ENCODE measurements at regions not wholly inside any gene's neighbourhood (a gene's known extent, or its start where the extent isn't known, plus 50 kb on each side); places are given as distances from the start of the nearest gene placed in this dataset.
"Not testable (repeated sequence)": the region's sequence is repeated elsewhere in the genome, so short reads cannot be mapped to it uniquely, and the experiment has no call there.

DNA sequence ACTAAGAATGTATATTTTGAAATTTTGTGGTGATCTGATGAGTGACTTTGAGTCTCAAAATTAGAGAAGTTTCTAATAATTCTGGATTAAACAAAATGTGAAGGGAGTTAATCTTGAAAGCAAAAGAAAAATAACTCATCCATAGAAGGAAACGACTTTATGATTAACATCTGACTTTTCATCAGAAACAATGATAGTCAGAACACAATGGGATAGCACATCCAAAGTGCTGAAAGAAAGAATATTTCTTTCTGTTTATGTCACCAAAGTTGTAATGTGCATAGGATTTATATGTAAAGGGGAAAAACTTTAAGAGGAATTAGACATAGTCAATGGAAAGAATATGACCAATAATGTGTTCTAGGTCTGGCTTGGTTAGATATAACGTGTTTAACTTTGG is 176.7 kb upstream of the ZNF717 start:
- not testable (repeated sequence) for TF ChIP-seq POLR2A, POLR2AphosphoS5 (IDR thresholded peaks at IDR 0.05)
- TF ChIP-seq, protein P1, sequence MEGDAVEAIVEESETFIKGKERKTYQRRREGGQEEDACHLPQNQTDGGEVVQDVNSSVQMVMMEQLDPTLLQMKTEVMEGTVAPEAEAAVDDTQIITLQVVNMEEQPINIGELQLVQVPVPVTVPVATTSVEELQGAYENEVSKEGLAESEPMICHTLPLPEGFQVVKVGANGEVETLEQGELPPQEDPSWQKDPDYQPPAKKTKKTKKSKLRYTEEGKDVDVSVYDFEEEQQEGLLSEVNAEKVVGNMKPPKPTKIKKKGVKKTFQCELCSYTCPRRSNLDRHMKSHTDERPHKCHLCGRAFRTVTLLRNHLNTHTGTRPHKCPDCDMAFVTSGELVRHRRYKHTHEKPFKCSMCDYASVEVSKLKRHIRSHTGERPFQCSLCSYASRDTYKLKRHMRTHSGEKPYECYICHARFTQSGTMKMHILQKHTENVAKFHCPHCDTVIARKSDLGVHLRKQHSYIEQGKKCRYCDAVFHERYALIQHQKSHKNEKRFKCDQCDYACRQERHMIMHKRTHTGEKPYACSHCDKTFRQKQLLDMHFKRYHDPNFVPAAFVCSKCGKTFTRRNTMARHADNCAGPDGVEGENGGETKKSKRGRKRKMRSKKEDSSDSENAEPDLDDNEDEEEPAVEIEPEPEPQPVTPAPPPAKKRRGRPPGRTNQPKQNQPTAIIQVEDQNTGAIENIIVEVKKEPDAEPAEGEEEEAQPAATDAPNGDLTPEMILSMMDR (IDR thresholded peaks at IDR 0.05) = not testable (repeated sequence)

All from breast epithelium (tissue), 3 donors.